Sigmoid colon (tissue), 6 donors: ENCODE measurements at regions not wholly inside any gene's neighbourhood (a gene's known extent, or its start where the extent isn't known, plus 50 kb on each side); places are given as distances from the start of the nearest gene placed in this dataset.

Source experiments
- DNase-seq: peaks from one replicate; pipeline ENCODE4 v3.0.0-alpha.2; 2019
- H3K27ac ChIP-seq, 4 donors: fragments of 200-600 bp; sonication (generic); one replicate each; pipeline ENCODE4 v1.5.1; 2016 to 2019; ENCODE audit warnings: mild to moderate bottlenecking in 1 of 4
- H3K27me3 ChIP-seq, 3 donors: fragments of 200-600 bp; sonication (generic); one replicate each; pipeline ENCODE4 v1.5.1; 2019; ENCODE audit warnings: mild to moderate bottlenecking in 1 of 3
- H3K36me3 ChIP-seq, 4 donors: fragments of 200-600 bp; sonication (generic); one replicate each; pipeline ENCODE4 v1.5.1; 2016 to 2019
- H3K4me1 ChIP-seq, 4 donors: fragments of 200-600 bp; sonication (generic); one replicate each; pipeline ENCODE4 v1.5.1; 2017 to 2019
- H3K4me3 ChIP-seq, 4 donors: fragments of 200-600 bp; sonication (generic); one replicate each; pipeline ENCODE4 v1.5.1; 2017 to 2019; ENCODE audit warnings: mild to moderate bottlenecking in 2 of 4, moderate library complexity in 1 of 4
- H3K9me3 ChIP-seq, 4 donors: fragments of 200-600 bp in 3 of 4; sonication (generic) in 3 of 4; one replicate each; pipeline versions ENCODE4 v1.5.1 to v1.6.1; 2013 to 2019
- CTCF ChIP-seq, 4 experiments: fragments of 450-650 bp in 3 of 4; fragments of 200-600 bp in 1 of 4; IDR thresholded peaks; one replicate each; pipeline ENCODE4 v1.5.1; 2016 to 2019; ENCODE audit warnings: antibody characterized with exemption in 4 of 4, mild to moderate bottlenecking in 3 of 4, moderate library complexity in 2 of 4
- EP300 ChIP-seq, 4 donors: sonication (generic); formaldehyde crosslinking; IDR thresholded peaks; one replicate each; pipeline ENCODE4 v1.6.1; 2017; ENCODE audit warnings: antibody characterized with exemption in 4 of 4
- POLR2A ChIP-seq, 2 donors: fragments of 450-650 bp; IDR thresholded peaks; one replicate each; pipeline ENCODE4 v1.6.1; 2016; ENCODE audit warnings: antibody characterized with exemption in 2 of 2, mild to moderate bottlenecking in 2 of 2, moderate library complexity in 2 of 2
- POLR2AphosphoS5 ChIP-seq, 4 donors: sonication (generic); formaldehyde crosslinking; IDR thresholded peaks; one replicate each; pipeline ENCODE4 v1.6.1; 2017; ENCODE audit warnings: antibody characterized with exemption in 4 of 4
- WGBS, 2 donors: extraction: QIAGEN DNeasy Blood & Tissue Kit; methylation state at CpG; one replicate each; pipeline ENCODE4 v1.1.7; 2013; 5-methylcytosine and 5-hydroxymethylcytosine counted together
- intact Hi-C: fragments of 100-400 bp; cut with DNase I; formaldehyde crosslinking; loops from one replicate; pipeline ENCODE4 v1.15.1; 2023
- donor health status: healthy with polysubstance abuse.
- donor health status: healthy.

GRCh38 chr15:96574782-96575181, 244.3 kb downstream of the NR2F2 start:
- H3K36me3 ChIP-seq: no peaks in the 10 kb centered on the region
- H3K4me3 ChIP-seq: no peak overlapping the region
- TF ChIP-seq POLR2A (IDR thresholded peaks at IDR 0.05) (no peak), EP300 (IDR thresholded peaks at IDR 0.05) (no peak), POLR2AphosphoS5 (IDR thresholded peaks at IDR 0.05) (no peak), CTCF (IDR thresholded peaks at IDR 0.05) (no peak)
- no peak for DNase-seq
- 88% methylated on average over 10 of the region's 10 CpGs for WGBS, 2 donors
- no peaks in the 10 kb centered on the region for H3K4me1 ChIP-seq
- no peaks in the 10 kb centered on the region for H3K27me3 ChIP-seq
- intact Hi-C loops: no loop called here
- no peak overlapping the region for H3K27ac ChIP-seq
- no peaks in the 10 kb centered on the region for H3K9me3 ChIP-seq

GRCh38 chr15:96576596-96576995, 246.1 kb downstream of the NR2F2 start:
- no peak for TF ChIP-seq EP300 (IDR thresholded peaks at IDR 0.05)
- DNase-seq: no peak
- WGBS, 2 donors: 74 to 79% methylated on average over 6 of the region's 6 CpGs
- no peaks in the 10 kb centered on the region for H3K9me3 ChIP-seq
- no peaks in the 10 kb centered on the region for H3K36me3 ChIP-seq
- no peak overlapping the region for H3K27ac ChIP-seq
- no peak overlapping the region for H3K4me3 ChIP-seq
- intact Hi-C loops: no loop called here
- H3K4me1 ChIP-seq: no peaks in the 10 kb centered on the region
- no peaks in the 10 kb centered on the region for H3K27me3 ChIP-seq

GRCh38 chr15:96578393-96578792, 247.9 kb downstream of the NR2F2 start:
- TF ChIP-seq EP300 (IDR thresholded peaks at IDR 0.05) (no peak), POLR2A (IDR thresholded peaks at IDR 0.05) (no peak), POLR2AphosphoS5 (IDR thresholded peaks at IDR 0.05) (no peak), CTCF (IDR thresholded peaks at IDR 0.05) (no peak)
- no peaks in the 10 kb centered on the region for H3K4me1 ChIP-seq
- intact Hi-C loops: no loop called here
- H3K4me3 ChIP-seq: no peak overlapping the region
- DNase-seq: no peak
- H3K27me3 ChIP-seq: no peaks in the 10 kb centered on the region
- no peaks in the 10 kb centered on the region for H3K36me3 ChIP-seq
- no peaks in the 10 kb centered on the region for H3K9me3 ChIP-seq
- no peak overlapping the region for H3K27ac ChIP-seq
- 65 to 73% methylated on average over 5 of the region's 5 CpGs for WGBS, 2 donors

GRCh38 chr15:96581371-96581770, 250.9 kb downstream of the NR2F2 start:
- TF ChIP-seq CTCF (IDR thresholded peaks at IDR 0.05): no peak
- TF ChIP-seq POLR2AphosphoS5 (IDR thresholded peaks at IDR 0.05): no peak
- TF ChIP-seq EP300 (IDR thresholded peaks at IDR 0.05): no peak
- TF ChIP-seq POLR2A (IDR thresholded peaks at IDR 0.05): no peak
- Histone ChIP-seq H3K36me3 (no peaks in the 10 kb centered on the region), H3K9me3 (no peaks in the 10 kb centered on the region), H3K27ac (no peak overlapping the region), H3K27me3 (no peaks in the 10 kb centered on the region), H3K4me3 (no peak overlapping the region), H3K4me1 (peaks cover 0 to 3% (median 0%) of the 10 kb centered on the region in 4 donors)
- WGBS, 2 donors: 87 to 91% methylated on average over 11 of the region's 11 CpGs
- intact Hi-C loops: no loop called here
- no peak for DNase-seq

- H3K27ac ChIP-seq: no peak overlapping the region
- H3K27me3 ChIP-seq: no peaks in the 10 kb centered on the region
- intact Hi-C loops: no loop called here
- TF ChIP-seq POLR2AphosphoS5 (IDR thresholded peaks at IDR 0.05): no peak
- TF ChIP-seq EP300 (IDR thresholded peaks at IDR 0.05): no peak
- peaks cover 0 to 3% (median 0%) of the 10 kb centered on the region in 4 donors for H3K4me1 ChIP-seq
- no peak for DNase-seq
- H3K36me3 ChIP-seq: no peaks in the 10 kb centered on the region
- WGBS, 2 donors: 80 to 83% methylated on average over 11 of the region's 11 CpGs
- H3K4me3 ChIP-seq: no peak overlapping the region
- H3K9me3 ChIP-seq: no peaks in the 10 kb centered on the region
Measured at GRCh38 chr15:96582473-96582872, 252.0 kb downstream of the NR2F2 start.

GRCh38 chr15:96583671-96584070, 253.2 kb downstream of the NR2F2 start:
- peaks cover 0 to 3% (median 0%) of the 10 kb centered on the region in 4 donors for H3K4me1 ChIP-seq
- no peak overlapping the region for H3K4me3 ChIP-seq
- intact Hi-C loops: no loop called here
- WGBS, 2 donors: 87 to 88% methylated on average over 2 of the region's 2 CpGs
- no peak for DNase-seq
- no peaks in the 10 kb centered on the region for H3K36me3 ChIP-seq
- H3K27me3 ChIP-seq: no peaks in the 10 kb centered on the region
- no peaks in the 10 kb centered on the region for H3K9me3 ChIP-seq
- TF ChIP-seq CTCF (IDR thresholded peaks at IDR 0.05) (no peak), EP300 (IDR thresholded peaks at IDR 0.05) (no peak), POLR2AphosphoS5 (IDR thresholded peaks at IDR 0.05) (no peak), POLR2A (IDR thresholded peaks at IDR 0.05) (no peak)
- H3K27ac ChIP-seq: no peak overlapping the region
